GM12878 (cell line): ENCODE measurements at regions not wholly inside any gene's neighbourhood (a gene's known extent, or its start where the extent isn't known, plus 50 kb on each side); places are given as distances from the start of the nearest gene placed in this dataset.

ENCODE experiments used
- CHD4 ChIP-seq: fragments of 200-600 bp; sonication (generic); IDR thresholded peaks from 2 replicates; pipeline ENCODE4 v1.6.1; 2016; ENCODE audit warnings: mild to moderate bottlenecking
- HDGF ChIP-seq: fragments of 450-650 bp; IDR thresholded peaks from 2 replicates; pipeline ENCODE4 v1.6.1; 2016; ENCODE audit warnings: antibody characterized with exemption
- POLR2A ChIP-seq: IDR thresholded peaks from 2 replicates; pipeline ENCODE4 v1.6.1; 2011; ENCODE audit warnings: low read depth, mild to moderate bottlenecking, low read length
- POLR2AphosphoS2 ChIP-seq: IDR thresholded peaks from 2 replicates; pipeline ENCODE4 v1.6.1; 2011; ENCODE audit warnings: low read depth, mild to moderate bottlenecking, low read length, improper control_type of control experiment, moderate library complexity

DNA sequence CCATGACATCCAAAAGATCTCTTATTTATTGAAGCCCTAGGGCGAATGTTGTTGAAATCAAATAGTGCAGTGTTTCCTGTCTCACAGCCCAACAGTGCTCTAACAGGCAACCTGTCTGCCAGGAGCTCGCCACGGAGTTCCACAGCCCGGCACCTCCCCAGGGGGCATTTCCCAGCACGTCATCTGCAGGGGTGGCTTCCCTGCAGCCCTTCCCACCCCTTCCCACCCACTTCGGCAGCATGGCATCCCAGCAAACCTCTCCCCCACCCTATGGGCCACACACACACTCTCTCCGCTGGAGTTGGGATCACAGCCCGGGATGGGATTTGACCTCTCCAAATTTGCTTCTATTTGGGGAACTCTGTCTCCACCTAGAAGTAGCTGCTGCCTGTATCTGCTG, 62.7 kb upstream of the C14orf180 start:
- TF ChIP-seq CHD4 (no peak), POLR2AphosphoS2 (no peak), POLR2A (no peak), HDGF (no peak)
